Panc1 (cell line): ENCODE measurements at regions not wholly inside any gene's neighbourhood (a gene's known extent, or its start where the extent isn't known, plus 50 kb on each side); places are given as distances from the start of the nearest gene placed in this dataset.
"Not testable (repeated sequence)": the region's sequence is repeated elsewhere in the genome, so short reads cannot be mapped to it uniquely, and the experiment has no call there.

Source experiments
- ATAC-seq: fragments of 200-7000 bp; cut with Tn5 transposase; 2 replicates; pipeline ENCODE4 v1.9.1; 2020; ENCODE audit warnings: mild to moderate bottlenecking, moderate library complexity
- BruUV-seq: library from RNA; stranded (reverse); fragments of 400-500 nt; replicated peaks from 2 replicates; lab custom pipeline; 2021; lab: Mats Ljungman, UMichigan
- CTCF ChIA-PET: fragments of 300-600 bp; sonication (Branson Sonifier 250); formaldehyde crosslinking; loops from one replicate; lab custom pipeline; 2022; ENCODE audit warnings: antibody characterized with exemption; lab: Charles Lee
- POLR2A ChIA-PET: fragments of 300-600 bp; sonication (Branson Sonifier 250); formaldehyde crosslinking; loops from one replicate; lab custom pipeline; 2022; ENCODE audit warnings: antibody characterized with exemption; lab: Charles Lee
- DNase-seq: peaks from one replicate; pipeline ENCODE4 v3.0.0-alpha.2; 2010; ENCODE audit warnings: low read depth, low spot score
- H3K27ac ChIP-seq: 2 replicates; pipeline ENCODE4 v1.5.1; 2011; ENCODE audit warnings: mild to moderate bottlenecking, low read length, inconsistent platforms
- H3K27me3 ChIP-seq: fragments of 200-500 bp; sonication (Bioruptor generic); 2 replicates; pipeline ENCODE4 v1.6.0; 2014; ENCODE audit warnings: low read length, inconsistent platforms; ENCODE audit not compliant: control insufficient read depth, insufficient read depth
- H3K36me3 ChIP-seq: fragments of 200-500 bp; sonication (Bioruptor generic); 2 replicates; pipeline ENCODE4 v1.5.1; 2014; ENCODE audit warnings: inconsistent platforms, mild to moderate bottlenecking, low read length, moderate library complexity; ENCODE audit not compliant: control insufficient read depth, insufficient read depth
- H3K4me1 ChIP-seq: 2 replicates; pipeline ENCODE4 v1.5.1; 2011; ENCODE audit warnings: inconsistent platforms, mild to moderate bottlenecking, low read length, moderate library complexity; ENCODE audit not compliant: control insufficient read depth, insufficient read depth
- H3K4me3 ChIP-seq, 2 experiments: 2 replicates each; pipeline ENCODE4 v1.5.1; 2011 to 2012; ENCODE audit warnings: low read depth in 2 of 2, low read length in 2 of 2, mild to moderate bottlenecking in 2 of 2, inconsistent platforms in 1 of 2, moderate library complexity in 1 of 2
- H3K9me3 ChIP-seq: fragments of 200-500 bp; sonication (Bioruptor generic); 2 replicates; pipeline ENCODE4 v1.5.1; 2014; ENCODE audit warnings: low read depth, mild to moderate bottlenecking, inconsistent platforms, low read length, moderate library complexity; ENCODE audit not compliant: control insufficient read depth, insufficient read depth
- CTCF ChIP-seq: fragments of 450-650 bp; IDR thresholded peaks from 2 replicates; pipeline ENCODE4 v1.5.1; 2017; ENCODE audit warnings: mild to moderate bottlenecking
- POLR2AphosphoS5 ChIP-seq: IDR thresholded peaks from 2 replicates; pipeline ENCODE4 v1.6.1; 2012; ENCODE audit warnings: mild to moderate bottlenecking, low read depth, low read length, moderate library complexity
- REST ChIP-seq, 2 experiments: IDR thresholded peaks; 2 replicates each; pipeline ENCODE4 v1.6.1; 2011 to 2012; ENCODE audit warnings: low read depth in 2 of 2, control low read depth in 1 of 2, low read length in 1 of 2, mild to moderate bottlenecking in 1 of 2, moderate library complexity in 1 of 2; ENCODE audit not compliant: insufficient read depth in 1 of 2
- SIN3A ChIP-seq: IDR thresholded peaks from 2 replicates; pipeline ENCODE4 v1.6.1; 2012; ENCODE audit warnings: low read depth, mild to moderate bottlenecking, low read length, moderate library complexity, borderline replicate concordance; ENCODE audit not compliant: insufficient read depth
- TCF7L2 ChIP-seq: IDR thresholded peaks from 2 replicates; pipeline ENCODE4 v1.6.1; 2011; ENCODE audit warnings: mild to moderate bottlenecking, low read depth, low read length, inconsistent platforms
- in situ Hi-C: cut with HindIII; loops from 2 replicates; pipeline ENCODE4 v1.10.0; 2016; ENCODE audit warnings: low sequenced_read_pairs, low pct_unique_long_range_greater_than_20kb
- intact Hi-C: fragments of 100-400 bp; cut with micrococcal nuclease; formaldehyde crosslinking; loops from one replicate; pipeline ENCODE4 v1.10.0; 2022; ENCODE audit not compliant: unreplicated experiment

GRCh38 chr6:22774129-22774528 lies 204.8 kb downstream of the HDGFL1 start:
- no peak overlapping the region for H3K4me3 ChIP-seq
- BruUV-seq, result no TSS peak
- H3K27ac ChIP-seq, result no peak overlapping the region
- no peak for TF ChIP-seq SIN3A
- no peak for TF ChIP-seq CTCF
- no peak for TF ChIP-seq TCF7L2
- no peak for TF ChIP-seq REST (IDR thresholded peaks at IDR 0.05; ENCODE audit: insufficient read depth in 1 of 2, low read depth in 2 of 2, low read length in 1 of 2)
- no peak for TF ChIP-seq POLR2AphosphoS5
- no peaks in the 10 kb centered on the region for H3K27me3 ChIP-seq
- intact Hi-C loops, result no loop called here
- ChIA-PET POLR2A (no interaction called here), CTCF (no interaction called here)
- H3K9me3 ChIP-seq, result peaks cover 10% of the 10 kb centered on the region
- no peak for DNase-seq
- in situ Hi-C loops, result no loop called here
- no peak for ATAC-seq
- no peaks in the 10 kb centered on the region for H3K4me1 ChIP-seq
- H3K36me3 ChIP-seq, result no peaks in the 10 kb centered on the region

GRCh38 chr6:22778438-22778837 lies 209.1 kb downstream of the HDGFL1 start:
- H3K27me3 ChIP-seq, DNase-seq, ATAC-seq, CTCF ChIA-PET, H3K4me1 ChIP-seq, H3K9me3 ChIP-seq, H3K27ac ChIP-seq, POLR2A ChIA-PET, in situ Hi-C loops, BruUV-seq, H3K4me3 ChIP-seq, intact Hi-C loops, H3K36me3 ChIP-seq: not testable (repeated sequence)

GRCh38 chr6:22779062-22779461 lies 209.7 kb downstream of the HDGFL1 start:
- H3K4me3 ChIP-seq, result no peak overlapping the region
- peaks cover 10% of the 10 kb centered on the region for H3K9me3 ChIP-seq
- TF ChIP-seq TCF7L2, result no peak
- no peak for TF ChIP-seq POLR2AphosphoS5
- no peak for TF ChIP-seq REST (IDR thresholded peaks at IDR 0.05; ENCODE audit: insufficient read depth in 1 of 2, low read depth in 2 of 2, low read length in 1 of 2)
- no peak for TF ChIP-seq SIN3A
- TF ChIP-seq CTCF, result no peak
- no TSS peak for BruUV-seq
- no peaks in the 10 kb centered on the region for H3K4me1 ChIP-seq
- in situ Hi-C loops (no loop called here), intact Hi-C loops (no loop called here)
- ChIA-PET CTCF (no interaction called here), POLR2A (no interaction called here)
- no peaks in the 10 kb centered on the region for H3K27me3 ChIP-seq
- DNase-seq (no peak), ATAC-seq (no peak)
- no peaks in the 10 kb centered on the region for H3K36me3 ChIP-seq
- no peak overlapping the region for H3K27ac ChIP-seq
